ENCODE measurements at regions not wholly inside any gene's neighbourhood (a gene's known extent, or its start where the extent isn't known, plus 50 kb on each side); places are given as distances from the start of the nearest gene placed in this dataset.

DNA sequence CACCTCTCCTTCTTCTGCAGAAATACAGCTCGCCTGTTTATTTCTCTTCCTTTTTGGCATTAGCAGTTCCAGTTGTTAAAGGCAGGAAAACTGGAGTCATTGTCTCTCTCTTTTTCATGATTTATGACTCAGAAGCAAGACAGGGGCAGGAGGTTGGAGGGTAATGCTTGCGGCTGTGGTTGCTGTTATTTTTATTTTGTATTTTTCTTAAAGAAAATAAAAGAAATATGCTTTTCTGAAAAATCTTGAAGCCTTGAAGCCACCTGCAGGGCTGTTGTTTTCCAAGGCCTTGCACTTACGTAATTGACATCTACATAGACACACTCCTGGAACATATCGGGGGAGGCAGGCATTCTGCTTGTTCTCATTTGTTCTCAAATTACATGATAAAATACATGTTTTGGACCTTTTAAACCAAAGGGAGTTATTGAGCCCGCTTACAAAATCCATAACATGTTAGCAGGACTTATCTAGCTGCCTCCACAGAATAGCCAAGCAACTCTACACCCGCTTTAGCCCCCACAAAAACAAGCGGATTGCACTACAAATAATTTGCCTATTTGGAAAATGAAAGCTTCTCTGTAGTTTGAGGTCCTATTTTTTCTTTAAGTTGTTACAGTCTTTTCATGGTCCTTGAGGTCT is 1004.6 kb upstream of the NR2F2 start:
- DNase-seq (ENCODE audit: low spot score): no peak

DNA sequence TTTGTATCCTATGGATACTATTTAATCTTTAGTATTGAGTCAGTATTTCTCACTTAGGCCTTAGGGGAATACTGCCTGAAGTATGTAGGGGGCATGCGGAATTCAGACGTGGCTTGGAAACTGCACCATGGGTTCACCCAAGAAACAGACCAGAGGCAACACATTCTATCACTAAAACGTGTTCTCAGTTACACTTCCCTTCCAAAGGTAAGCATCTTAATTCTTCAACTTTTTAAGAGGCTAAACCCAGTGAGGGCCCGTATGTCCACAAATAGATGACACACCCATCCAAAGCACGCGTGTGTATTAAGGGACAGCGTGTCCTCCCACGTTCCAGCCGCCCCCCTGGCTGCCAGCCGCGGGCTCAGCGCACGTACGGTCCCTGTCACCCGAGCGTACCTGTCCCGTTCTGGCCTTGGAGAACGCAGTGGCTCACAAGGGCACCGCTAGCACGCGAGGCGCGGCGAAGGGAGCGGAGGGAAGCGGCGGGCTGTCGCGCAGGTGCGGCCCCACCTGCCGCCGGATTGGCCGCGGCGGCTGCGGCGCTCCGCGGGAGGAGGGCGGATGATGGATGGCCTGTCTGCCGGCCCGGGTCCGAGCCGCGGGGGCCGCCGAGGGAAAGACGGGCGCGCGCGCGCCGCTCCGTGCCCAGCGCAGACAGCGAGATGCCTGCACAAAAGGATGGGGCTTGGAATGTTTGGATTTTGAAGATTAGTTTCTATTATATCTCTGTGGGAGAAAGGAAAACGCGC is 1003.9 kb upstream of the NR2F2 start:
- DNase-seq (ENCODE audit: low spot score): no peak

GRCh38 chr15:95327183-95327525 is 1003.3 kb upstream of the NR2F2 start:
- no peak for DNase-seq (ENCODE audit: low spot score)

DNA sequence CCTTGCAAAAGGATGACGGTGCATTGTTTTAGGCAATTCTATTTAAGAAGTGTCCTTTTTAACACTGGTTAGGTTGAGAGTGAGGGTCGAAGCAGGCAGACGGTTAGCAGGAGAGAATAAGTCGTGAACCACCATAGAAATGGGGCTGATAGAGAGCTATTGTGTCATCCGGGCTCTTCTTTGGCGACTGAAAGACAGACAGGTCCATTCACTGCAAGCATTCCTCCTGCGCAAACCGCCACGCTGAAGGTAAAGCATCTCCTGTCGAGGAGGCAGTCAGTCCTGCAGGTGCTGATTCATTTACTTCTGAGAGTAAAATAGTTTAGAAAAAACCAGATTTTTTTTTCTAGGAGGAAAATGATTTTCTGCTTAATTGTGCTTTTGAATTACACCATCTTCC is 1002.8 kb upstream of the NR2F2 start:
- DNase-seq (ENCODE audit: low spot score): no peak

- DNase-seq (ENCODE audit: low spot score): no peak
Measured at GRCh38 chr15:95328559-95328958, 1001.9 kb upstream of the NR2F2 start.

DNA sequence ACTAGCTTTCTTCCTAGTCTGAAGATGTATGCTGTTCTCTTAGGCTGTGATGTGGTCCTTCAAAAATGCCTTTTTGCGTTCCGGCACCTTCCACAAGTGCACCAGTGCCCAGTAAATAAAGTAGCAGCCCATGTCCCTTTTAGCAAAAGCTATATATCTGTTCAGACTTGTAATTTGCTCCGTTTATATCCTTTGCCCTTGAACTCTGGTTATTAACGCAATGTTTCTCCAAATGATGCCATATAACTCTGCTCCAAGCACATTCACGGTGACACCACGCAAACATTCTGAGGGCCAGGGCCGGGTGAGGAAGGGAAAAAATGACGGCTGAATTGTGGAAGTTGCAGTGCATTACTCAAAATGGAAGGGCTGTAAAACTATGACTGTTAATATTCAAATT is 1001.1 kb upstream of the NR2F2 start:
- DNase-seq (ENCODE audit: low spot score): no peak

- DNase-seq (ENCODE audit: low spot score): no peak
Measured at GRCh38 chr15:95341686-95342085, 988.8 kb upstream of the NR2F2 start.

GRCh38 chr15:95345867-95346266 is 984.6 kb upstream of the NR2F2 start:
- no peak for DNase-seq (ENCODE audit: low spot score)

- DNase-seq (ENCODE audit: low spot score): no peak
Measured at GRCh38 chr15:95346721-95347475, 983.6 kb upstream of the NR2F2 start.

DNA sequence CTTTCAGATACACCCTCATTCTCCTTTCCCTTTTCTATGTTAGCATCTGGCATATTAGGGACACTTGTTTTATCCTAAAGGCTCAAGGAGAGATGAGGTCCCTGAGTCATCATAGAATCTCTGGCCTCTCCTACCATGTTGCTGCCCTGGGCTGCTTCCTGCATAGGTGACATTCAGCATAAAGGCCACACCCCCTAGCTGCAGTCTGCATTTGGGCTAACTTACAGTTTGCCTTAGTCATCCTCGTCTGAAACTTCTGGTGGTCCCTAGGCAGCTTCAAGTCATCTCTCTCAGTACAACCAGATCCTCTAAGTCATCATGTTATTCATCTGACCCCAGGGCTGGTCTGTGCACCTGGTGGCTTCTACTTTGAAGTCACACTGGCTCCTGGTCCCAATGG is 982.7 kb upstream of the NR2F2 start:
- DNase-seq (ENCODE audit: low spot score): no peak

GRCh38 chr15:95350908-95351307 is 979.6 kb upstream of the NR2F2 start:
- no peak for DNase-seq (ENCODE audit: low spot score)

- DNase-seq (ENCODE audit: low spot score): no peak
Measured at GRCh38 chr15:95352631-95353187, 977.8 kb upstream of the NR2F2 start.

DNA sequence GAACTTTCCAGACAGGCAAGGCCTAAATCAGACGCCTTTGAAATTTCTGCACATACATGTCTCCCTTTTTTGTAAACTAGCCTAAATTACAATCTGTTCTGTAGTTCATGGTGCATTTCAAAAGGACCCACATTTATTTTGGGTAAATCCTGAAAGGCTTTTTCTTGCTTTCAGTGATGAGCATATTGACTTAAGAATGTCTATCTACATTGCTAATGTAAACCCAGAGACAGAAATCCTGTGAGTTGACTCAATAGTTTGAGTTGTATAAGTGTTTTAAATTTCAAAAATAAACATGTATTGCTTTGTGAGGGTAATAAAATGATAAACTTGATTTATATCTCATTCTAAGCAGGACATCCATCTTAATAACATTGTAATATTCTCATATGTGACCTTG is 977.0 kb upstream of the NR2F2 start:
- no peak for DNase-seq (ENCODE audit: low spot score)

DNA sequence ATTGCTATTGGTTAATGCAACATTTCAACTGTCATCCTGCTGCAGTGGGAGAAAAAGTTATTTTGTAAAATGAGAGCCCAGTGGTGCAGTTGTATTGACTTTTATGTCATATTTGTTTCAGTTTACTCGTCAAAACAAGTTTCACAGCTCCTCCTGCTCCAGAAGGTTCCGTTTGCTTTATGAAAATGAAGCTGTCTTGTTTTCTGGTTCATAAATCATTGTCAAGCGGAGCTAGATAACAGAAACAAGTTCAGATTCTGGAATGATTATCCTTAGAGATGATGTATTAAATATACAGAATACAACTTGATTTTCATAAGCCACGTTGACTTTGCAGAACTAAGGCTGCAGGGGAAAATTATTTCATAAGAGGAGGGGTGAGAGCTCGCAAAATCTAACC is 970.5 kb upstream of the NR2F2 start:
- DNase-seq (ENCODE audit: low spot score): no peak

GRCh38 chr15:95362306-95362705 is 968.2 kb upstream of the NR2F2 start:
- no peak for DNase-seq (ENCODE audit: low spot score)

DNA sequence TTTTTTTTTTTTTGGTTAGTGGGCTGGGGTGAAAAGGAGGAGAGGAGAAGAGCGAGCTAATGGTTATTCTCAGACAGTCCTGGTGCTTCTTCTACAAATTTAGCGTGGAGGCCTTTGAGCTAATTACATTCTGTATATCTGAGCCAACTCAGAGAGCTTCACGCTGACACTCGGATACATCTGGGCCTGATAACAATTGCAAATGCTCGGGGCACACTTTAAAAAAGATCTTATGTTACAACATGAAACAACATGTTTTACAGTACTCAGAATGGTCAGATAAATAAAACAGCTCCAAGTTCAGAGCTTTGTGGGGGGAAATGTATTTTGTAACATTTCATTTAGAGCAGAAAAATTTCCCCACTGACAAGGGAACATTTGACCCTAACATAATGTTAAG is 966.9 kb upstream of the NR2F2 start:
- no peak for DNase-seq (ENCODE audit: low spot score)

DNA sequence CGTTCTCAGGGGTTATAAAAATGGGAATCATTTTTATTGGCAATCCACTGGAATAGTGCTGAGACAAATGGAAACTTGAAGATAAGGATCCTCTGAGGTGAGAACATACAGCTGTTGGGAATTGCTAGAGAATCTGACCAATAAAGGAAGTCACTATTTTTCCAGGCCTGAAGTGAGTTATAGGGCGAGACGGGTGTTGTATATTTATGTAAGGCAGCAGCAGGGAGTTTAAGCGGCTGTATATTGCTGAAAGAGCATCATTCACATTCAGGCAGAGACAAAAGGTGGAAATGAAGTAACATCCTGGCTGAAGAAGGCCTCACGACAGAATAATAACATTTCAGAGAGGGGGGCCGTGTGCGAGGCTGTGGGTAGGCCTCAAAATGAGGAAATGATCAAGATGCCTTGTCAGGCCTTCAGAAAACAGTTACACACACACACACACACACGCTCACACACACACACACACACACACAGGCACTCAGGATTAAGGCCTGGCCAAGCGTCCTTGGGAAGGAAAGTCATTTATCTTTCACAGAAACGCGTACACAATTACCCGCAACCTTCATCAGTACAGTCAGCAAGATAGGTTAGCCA is 964.9 kb upstream of the NR2F2 start:
- DNase-seq (ENCODE audit: low spot score): no peak

GRCh38 chr15:95368191-95368590 is 962.3 kb upstream of the NR2F2 start:
- no peak for DNase-seq (ENCODE audit: low spot score)

GRCh38 chr15:95368755-95369601 is 961.5 kb upstream of the NR2F2 start:
- DNase-seq (ENCODE audit: low spot score): no peak

- no peak for DNase-seq (ENCODE audit: low spot score)
Measured at GRCh38 chr15:95370291-95370690, 960.2 kb upstream of the NR2F2 start.

DNA sequence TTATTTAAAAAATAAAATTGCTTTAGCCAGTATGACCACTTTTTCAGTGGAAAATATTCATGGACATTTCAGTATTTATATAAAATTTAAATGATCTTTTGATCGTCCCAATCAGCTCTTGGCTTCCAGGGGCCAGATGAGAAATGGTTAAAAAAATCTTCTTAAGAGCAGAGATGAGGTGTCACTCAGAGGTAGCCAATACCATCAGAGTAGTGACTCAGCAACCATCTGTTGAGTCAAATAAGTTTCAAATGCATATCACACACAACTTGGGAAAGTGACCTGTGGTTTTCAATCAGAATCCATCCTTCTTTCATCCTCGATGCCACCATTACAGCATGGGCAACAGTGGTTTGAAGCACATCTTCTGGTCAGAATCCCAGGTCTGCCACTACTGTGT is 958.8 kb upstream of the NR2F2 start:
- peak; percentile 10 for DNase-seq (ENCODE audit: low spot score)
